ENCODE measurements at regions not wholly inside any gene's neighbourhood (a gene's known extent, or its start where the extent isn't known, plus 50 kb on each side); places are given as distances from the start of the nearest gene placed in this dataset.

DNA sequence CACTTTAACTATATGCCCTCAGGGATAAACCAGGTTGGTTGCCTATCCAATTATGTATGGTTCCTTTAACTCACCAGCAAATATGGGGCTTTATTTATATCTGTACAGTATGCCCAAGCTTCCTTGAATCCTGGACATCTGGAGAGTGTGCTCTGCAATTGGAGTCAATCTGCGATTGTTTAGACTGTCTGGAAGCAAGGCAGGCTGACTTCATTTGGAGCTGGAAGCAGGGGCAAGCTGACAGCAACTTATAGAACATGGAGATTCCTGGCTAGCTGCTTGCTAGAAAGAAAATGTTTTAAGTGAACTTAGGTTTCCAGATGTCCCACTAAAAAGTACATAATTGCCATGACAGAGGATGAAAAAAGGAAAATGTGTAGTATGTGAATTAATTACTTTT, 63.7 kb upstream of the TPRG1 start:
- TF ChIP-seq, protein P1, sequence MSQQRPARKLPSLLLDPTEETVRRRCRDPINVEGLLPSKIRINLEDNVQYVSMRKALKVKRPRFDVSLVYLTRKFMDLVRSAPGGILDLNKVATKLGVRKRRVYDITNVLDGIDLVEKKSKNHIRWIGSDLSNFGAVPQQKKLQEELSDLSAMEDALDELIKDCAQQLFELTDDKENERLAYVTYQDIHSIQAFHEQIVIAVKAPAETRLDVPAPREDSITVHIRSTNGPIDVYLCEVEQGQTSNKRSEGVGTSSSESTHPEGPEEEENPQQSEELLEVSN (IDR thresholded peaks at IDR 0.05), result no peak
- TF ChIP-seq BRCA1 (IDR thresholded peaks at IDR 0.05; ENCODE audit: low read depth, low read length) (no peak), POLR2A (IDR thresholded peaks at IDR 0.05; ENCODE audit: control extremely low read depth in 1 of 2, low read depth in 2 of 2, low read length in 2 of 2) (no peak), TCF12 (IDR thresholded peaks at IDR 0.05; ENCODE audit: low read depth, low read length) (no peak), SUZ12 (IDR thresholded peaks at IDR 0.05; ENCODE audit: low read length) (no peak)
- TF ChIP-seq, protein P2, sequence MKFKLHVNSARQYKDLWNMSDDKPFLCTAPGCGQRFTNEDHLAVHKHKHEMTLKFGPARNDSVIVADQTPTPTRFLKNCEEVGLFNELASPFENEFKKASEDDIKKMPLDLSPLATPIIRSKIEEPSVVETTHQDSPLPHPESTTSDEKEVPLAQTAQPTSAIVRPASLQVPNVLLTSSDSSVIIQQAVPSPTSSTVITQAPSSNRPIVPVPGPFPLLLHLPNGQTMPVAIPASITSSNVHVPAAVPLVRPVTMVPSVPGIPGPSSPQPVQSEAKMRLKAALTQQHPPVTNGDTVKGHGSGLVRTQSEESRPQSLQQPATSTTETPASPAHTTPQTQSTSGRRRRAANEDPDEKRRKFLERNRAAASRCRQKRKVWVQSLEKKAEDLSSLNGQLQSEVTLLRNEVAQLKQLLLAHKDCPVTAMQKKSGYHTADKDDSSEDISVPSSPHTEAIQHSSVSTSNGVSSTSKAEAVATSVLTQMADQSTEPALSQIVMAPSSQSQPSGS (IDR thresholded peaks at IDR 0.05; ENCODE audit: low read length), result no peak
- CTCF ChIA-PET (ENCODE audit: partially characterized antibody), result no interaction called here
- Histone ChIP-seq H2BK12ac (ENCODE audit: low read depth, low read length) (no peak overlapping the region), H4K91ac (replicated peaks; ENCODE audit: insufficient read length, low read length) (no peak overlapping the region), H4K5ac (ENCODE audit: insufficient read length, low read depth, low read length) (no peak overlapping the region), H2AFZ (ENCODE audit: low read length) (no peak overlapping the region), H3K23ac (ENCODE audit: insufficient read length) (no peak overlapping the region), H2BK20ac (ENCODE audit: low read length) (no peak overlapping the region), H3K9me3 (ENCODE audit: insufficient read depth in 2 of 2, low read depth in 1 of 2, low read length in 1 of 2) (no peaks in the 10 kb centered on the region), H2BK120ac (replicated peaks; ENCODE audit: low read depth, low read length) (no peak overlapping the region), H3K4ac (replicated peaks; ENCODE audit: insufficient read length, low read depth, low read length) (no peak overlapping the region), H3K14ac (ENCODE audit: insufficient read length) (no peak overlapping the region), H3K4me2 (ENCODE audit: insufficient read depth in 1 of 2, low read depth in 2 of 2, low read length in 2 of 2) (no peak overlapping the region), H3K4me1 (replicated peaks in 1 of 4; ENCODE audit: control insufficient read depth in 3 of 4, insufficient read depth in 4 of 4, low read length in 3 of 4) (no peaks in the 10 kb centered on the region), H4K20me1 (replicated peaks in 1 of 2; ENCODE audit: control insufficient read depth in 1 of 2, insufficient read depth in 2 of 2, low read length in 2 of 2) (no peaks in the 10 kb centered on the region), H3K79me2 (ENCODE audit: control insufficient read depth in 1 of 2, insufficient read depth in 2 of 2, low read length in 2 of 2) (no peaks in the 10 kb centered on the region), H3K79me1 (ENCODE audit: low read depth, low read length) (no peaks in the 10 kb centered on the region), H3K4me3 (ENCODE audit: extremely low read depth in 1 of 4, insufficient read depth in 2 of 4, low read depth in 3 of 4, low read length in 4 of 4) (no peak overlapping the region), H2BK15ac (ENCODE audit: low read length) (no peak overlapping the region), H3K18ac (ENCODE audit: extremely low read depth, low read length) (no peak overlapping the region), H3K27ac (ENCODE audit: low read depth, low read length) (no peak overlapping the region), H2BK5ac (ENCODE audit: low read depth, low read length) (no peak overlapping the region), H3K23me2 (ENCODE audit: low read depth, low read length) (no peaks in the 10 kb centered on the region), H3K9ac (replicated peaks in 1 of 4; ENCODE audit: extremely low read depth in 1 of 4, low read depth in 3 of 4, low read length in 3 of 4) (no peak overlapping the region; a peak in 1 of 7 replicates), H4K8ac (ENCODE audit: extremely low read depth, insufficient read depth, low read length) (no peak overlapping the region), H2AK5ac (ENCODE audit: low read depth, low read length) (no peak overlapping the region), H3K36me3 (ENCODE audit: control insufficient read depth in 2 of 4, insufficient read depth in 4 of 4, low read length in 3 of 4) (no peaks in the 10 kb centered on the region), H3K27me3 (replicated peaks in 1 of 4; ENCODE audit: control insufficient read depth in 3 of 4, extremely low read depth in 1 of 4, insufficient read depth in 3 of 4, low read length in 3 of 4) (no peaks in the 10 kb centered on the region), H3K56ac (replicated peaks; ENCODE audit: insufficient read length, low read depth, low read length) (no peak overlapping the region)
- DNase-seq (ENCODE audit: low read depth in 1 of 2, low spot score in 2 of 2) (no peak), FAIRE-seq (no peak)
- WGBS, 2 experiments (ENCODE audit: extremely low coverage in 1 of 2, insufficient coverage in 1 of 2, insufficient read length in 1 of 2, insufficient replicate concordance in 2 of 2, low coverage in 1 of 2, low lambda C conversion rate in 2 of 2, missing lambda C conversion rate in 1 of 2), result 88% methylated on average over 1 of the region's 1 CpG; no CpG with 5 or more reads in 1 of the 2 experiments
- POLR2A ChIA-PET (ENCODE audit: partially characterized antibody), result no interaction called here
